ENCODE measurements at regions not wholly inside any gene's neighbourhood (a gene's known extent, or its start where the extent isn't known, plus 50 kb on each side); places are given as distances from the start of the nearest gene placed in this dataset.

GRCh38 chr3:156604642-156605144 lies 49.8 kb upstream of the SSR3 start:
- Histone ChIP-seq H3K36me3 (ENCODE audit: control insufficient read depth in 2 of 3, insufficient read depth in 3 of 3, low read length in 3 of 3) (no peaks in the 10 kb centered on the region), H3K27ac (ENCODE audit: low read depth in 2 of 2, low read length in 2 of 2) (peak overlapping the region in 1 of 2 donors; percentile 40), H3K4me1 (ENCODE audit: control insufficient read depth in 2 of 3, insufficient read depth in 2 of 3, low read depth in 1 of 3, low read length in 3 of 3) (peaks cover 0 to 37% (median 2%) of the 10 kb centered on the region in 3 donors), H3K27me3 (ENCODE audit: control insufficient read depth, insufficient read depth, low read length) (no peaks in the 10 kb centered on the region), H3K4me3 (ENCODE audit: low read length in 3 of 3) (no peak overlapping the region), H3K9me3 (ENCODE audit: control insufficient read depth in 2 of 3, insufficient read depth in 1 of 3, low read length in 3 of 3) (no peaks in the 10 kb centered on the region), H3K9ac (ENCODE audit: low read length in 3 of 3) (no peak overlapping the region)
- DNase-seq = no peak
- no peak for TF ChIP-seq CTCF (IDR thresholded peaks at IDR 0.05; ENCODE audit: borderline replicate concordance, extremely low read depth, insufficient read depth)
- intact Hi-C loops (cut with DNase I) = no loop called here
- no peak for FAIRE-seq

Measured in kidney (tissue), 13 donors.